Peyer's patch (tissue), 4 donors: ENCODE measurements at regions not wholly inside any gene's neighbourhood (a gene's known extent, or its start where the extent isn't known, plus 50 kb on each side); places are given as distances from the start of the nearest gene placed in this dataset.

Experiments used
- POLR2A ChIP-seq, 2 donors: fragments of 450-650 bp; IDR thresholded peaks; one replicate each; pipeline ENCODE4 v1.5.1; 2017; ENCODE audit warnings: antibody characterized with exemption in 2 of 2, mild to moderate bottlenecking in 2 of 2, moderate library complexity in 2 of 2
- TF ChIP-seq, protein P1 (sequence below), 6 experiments: fragments of 450-650 bp in 4 of 6; fragments of 200-600 bp in 2 of 6; sonication (generic) in 1 of 6; IDR thresholded peaks; one replicate each; pipeline ENCODE4 v1.5.1; 2017 to 2019; ENCODE audit warnings: antibody characterized with exemption in 6 of 6, mild to moderate bottlenecking in 3 of 6, moderate library complexity in 1 of 6

GRCh38 chr4:105036991-105037390 is 109.7 kb upstream of the TET2 start:
- TF ChIP-seq, protein P1, sequence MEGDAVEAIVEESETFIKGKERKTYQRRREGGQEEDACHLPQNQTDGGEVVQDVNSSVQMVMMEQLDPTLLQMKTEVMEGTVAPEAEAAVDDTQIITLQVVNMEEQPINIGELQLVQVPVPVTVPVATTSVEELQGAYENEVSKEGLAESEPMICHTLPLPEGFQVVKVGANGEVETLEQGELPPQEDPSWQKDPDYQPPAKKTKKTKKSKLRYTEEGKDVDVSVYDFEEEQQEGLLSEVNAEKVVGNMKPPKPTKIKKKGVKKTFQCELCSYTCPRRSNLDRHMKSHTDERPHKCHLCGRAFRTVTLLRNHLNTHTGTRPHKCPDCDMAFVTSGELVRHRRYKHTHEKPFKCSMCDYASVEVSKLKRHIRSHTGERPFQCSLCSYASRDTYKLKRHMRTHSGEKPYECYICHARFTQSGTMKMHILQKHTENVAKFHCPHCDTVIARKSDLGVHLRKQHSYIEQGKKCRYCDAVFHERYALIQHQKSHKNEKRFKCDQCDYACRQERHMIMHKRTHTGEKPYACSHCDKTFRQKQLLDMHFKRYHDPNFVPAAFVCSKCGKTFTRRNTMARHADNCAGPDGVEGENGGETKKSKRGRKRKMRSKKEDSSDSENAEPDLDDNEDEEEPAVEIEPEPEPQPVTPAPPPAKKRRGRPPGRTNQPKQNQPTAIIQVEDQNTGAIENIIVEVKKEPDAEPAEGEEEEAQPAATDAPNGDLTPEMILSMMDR (IDR thresholded peaks at IDR 0.05) = no peak
- no peak for TF ChIP-seq POLR2A (IDR thresholded peaks at IDR 0.05)
